Esophagus muscularis mucosa (tissue), 3 donors: ENCODE measurements at regions not wholly inside any gene's neighbourhood (a gene's known extent, or its start where the extent isn't known, plus 50 kb on each side); places are given as distances from the start of the nearest gene placed in this dataset.

ENCODE experiments used
- EP300 ChIP-seq: sonication (generic); formaldehyde crosslinking; IDR thresholded peaks from one replicate; pipeline ENCODE4 v1.6.1; 2017; ENCODE audit warnings: antibody characterized with exemption
- TF ChIP-seq, protein P1 (sequence below), 3 experiments: fragments of 200-600 bp in 2 of 3; fragments of 450-650 bp in 1 of 3; sonication (generic) in 2 of 3; IDR thresholded peaks; one replicate each; pipeline ENCODE4 v1.5.1; 2017 to 2019; ENCODE audit warnings: antibody characterized with exemption in 3 of 3, mild to moderate bottlenecking in 2 of 3, moderate library complexity in 1 of 3

DNA sequence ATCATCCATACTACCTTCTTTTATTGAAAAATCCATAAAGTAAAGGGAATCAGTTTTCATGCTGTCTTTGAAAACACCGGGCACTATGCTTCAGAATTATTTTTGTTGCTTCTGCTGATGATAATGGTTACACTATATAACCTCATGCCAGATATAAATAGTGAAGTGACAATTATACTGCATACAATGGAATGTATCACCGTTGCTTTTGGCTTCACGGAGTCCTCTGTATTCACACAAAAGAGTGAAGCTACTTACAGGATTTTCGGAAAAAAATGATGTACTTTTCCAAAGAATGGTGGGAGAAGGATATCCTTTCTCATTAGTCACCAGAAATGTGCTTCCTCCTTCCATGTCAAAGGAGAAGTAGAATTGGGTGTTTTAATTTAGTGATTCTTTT, 159.1 kb upstream of the PITX2 start:
- no peak for TF ChIP-seq EP300
- TF ChIP-seq, protein P1, sequence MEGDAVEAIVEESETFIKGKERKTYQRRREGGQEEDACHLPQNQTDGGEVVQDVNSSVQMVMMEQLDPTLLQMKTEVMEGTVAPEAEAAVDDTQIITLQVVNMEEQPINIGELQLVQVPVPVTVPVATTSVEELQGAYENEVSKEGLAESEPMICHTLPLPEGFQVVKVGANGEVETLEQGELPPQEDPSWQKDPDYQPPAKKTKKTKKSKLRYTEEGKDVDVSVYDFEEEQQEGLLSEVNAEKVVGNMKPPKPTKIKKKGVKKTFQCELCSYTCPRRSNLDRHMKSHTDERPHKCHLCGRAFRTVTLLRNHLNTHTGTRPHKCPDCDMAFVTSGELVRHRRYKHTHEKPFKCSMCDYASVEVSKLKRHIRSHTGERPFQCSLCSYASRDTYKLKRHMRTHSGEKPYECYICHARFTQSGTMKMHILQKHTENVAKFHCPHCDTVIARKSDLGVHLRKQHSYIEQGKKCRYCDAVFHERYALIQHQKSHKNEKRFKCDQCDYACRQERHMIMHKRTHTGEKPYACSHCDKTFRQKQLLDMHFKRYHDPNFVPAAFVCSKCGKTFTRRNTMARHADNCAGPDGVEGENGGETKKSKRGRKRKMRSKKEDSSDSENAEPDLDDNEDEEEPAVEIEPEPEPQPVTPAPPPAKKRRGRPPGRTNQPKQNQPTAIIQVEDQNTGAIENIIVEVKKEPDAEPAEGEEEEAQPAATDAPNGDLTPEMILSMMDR (IDR thresholded peaks at IDR 0.05), result no peak
